ENCODE measurements at regions not wholly inside any gene's neighbourhood (a gene's known extent, or its start where the extent isn't known, plus 50 kb on each side); places are given as distances from the start of the nearest gene placed in this dataset.
A peak's percentile ranks its signal among the peaks of the same experiment; 100 is the strongest.

GRCh38 chr2:215619989-215620388 is 184.1 kb upstream of the FN1 start (continued):
- TF ChIP-seq KDM5B (CRISPR knock-in tag; IDR thresholded peaks at IDR 0.05; ENCODE audit: borderline replicate concordance) = 0 out of 2 replicates have a peak, but pooled peaks have one; percentile 25
- no peak for TF ChIP-seq ZNF746 (CRISPR knock-in tag; IDR thresholded peaks at IDR 0.05)
- TF ChIP-seq AHR (CRISPR knock-in tag; IDR thresholded peaks at IDR 0.05) = no peak
- TF ChIP-seq, protein P1, sequence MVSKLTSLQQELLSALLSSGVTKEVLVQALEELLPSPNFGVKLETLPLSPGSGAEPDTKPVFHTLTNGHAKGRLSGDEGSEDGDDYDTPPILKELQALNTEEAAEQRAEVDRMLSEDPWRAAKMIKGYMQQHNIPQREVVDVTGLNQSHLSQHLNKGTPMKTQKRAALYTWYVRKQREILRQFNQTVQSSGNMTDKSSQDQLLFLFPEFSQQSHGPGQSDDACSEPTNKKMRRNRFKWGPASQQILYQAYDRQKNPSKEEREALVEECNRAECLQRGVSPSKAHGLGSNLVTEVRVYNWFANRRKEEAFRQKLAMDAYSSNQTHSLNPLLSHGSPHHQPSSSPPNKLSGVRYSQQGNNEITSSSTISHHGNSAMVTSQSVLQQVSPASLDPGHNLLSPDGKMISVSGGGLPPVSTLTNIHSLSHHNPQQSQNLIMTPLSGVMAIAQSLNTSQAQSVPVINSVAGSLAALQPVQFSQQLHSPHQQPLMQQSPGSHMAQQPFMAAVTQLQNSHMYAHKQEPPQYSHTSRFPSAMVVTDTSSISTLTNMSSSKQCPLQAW (CRISPR knock-in tag; IDR thresholded peaks at IDR 0.05) = 0 out of 2 replicates have a peak, but pooled peaks have one; percentile 32
- TF ChIP-seq ZSCAN20 (CRISPR knock-in tag; IDR thresholded peaks at IDR 0.05; ENCODE audit: borderline replicate concordance) = no peak

DNA sequence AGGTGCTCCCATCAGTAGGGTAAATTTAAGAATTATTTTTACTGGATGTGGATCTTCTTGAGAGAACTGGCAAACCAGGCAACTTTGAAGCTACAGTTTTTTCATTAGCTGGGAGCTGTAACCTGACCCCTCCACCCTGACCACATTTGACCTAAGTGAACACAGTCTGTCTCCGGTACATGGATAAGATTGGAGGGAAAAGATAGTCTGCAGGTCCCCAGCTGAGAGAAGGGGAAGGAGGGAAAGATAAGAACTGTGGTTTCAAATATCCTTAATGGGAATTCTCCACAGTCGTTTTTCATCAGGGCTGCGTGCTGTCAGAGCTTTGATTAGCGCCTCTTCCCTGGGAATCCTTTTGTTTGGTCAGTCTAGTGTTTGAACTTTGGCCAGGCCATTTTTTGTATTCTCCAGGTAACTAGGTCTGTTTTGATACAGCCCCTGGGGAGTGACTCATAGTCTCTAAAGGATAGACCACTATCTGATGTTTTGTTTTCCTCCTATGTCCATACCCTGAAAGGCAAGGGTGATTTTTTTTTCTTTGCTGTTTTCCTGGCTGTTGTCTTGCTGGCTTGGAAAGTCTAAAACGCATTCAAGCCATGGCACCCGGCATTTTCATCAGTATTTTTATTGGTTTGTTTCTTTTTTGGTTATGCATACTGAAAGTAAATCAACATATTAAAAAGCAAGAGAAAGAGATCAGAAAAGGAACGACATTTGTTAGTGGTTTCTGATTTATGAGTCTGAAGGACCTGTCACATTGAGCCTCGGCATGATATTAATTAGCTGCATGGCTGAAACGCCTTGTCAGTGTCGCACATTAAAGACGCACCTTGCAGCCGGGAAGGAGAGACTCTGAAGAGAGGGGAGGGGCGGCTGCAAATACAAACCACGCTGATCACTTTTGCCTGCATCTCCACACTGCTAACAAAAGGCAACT is 183.4 kb upstream of the FN1 start:
- in situ Hi-C loops (cut with HindIII; ENCODE audit: extremely low pct_ligation_motif_present, low pct_unique_long_range_greater_than_20kb) = loop anchor here (5.0 kb wide), 2 partner anchors 63 to 187 kb away; no protein-coding TSS in a partner anchor
- Histone ChIP-seq H3K36me3 (replicated peaks in 1 of 2; ENCODE audit: control insufficient read depth in 1 of 2, insufficient read depth in 2 of 2, low read length in 2 of 2) (no peaks in the 10 kb centered on the region), H2AFZ (ENCODE audit: low read length) (no peak overlapping the region), H3K27me3 (ENCODE audit: control insufficient read depth in 1 of 2, insufficient read depth in 2 of 2, low read length in 2 of 2) (no peaks in the 10 kb centered on the region), H3K4me2 (ENCODE audit: low read depth, low read length) (peak overlapping the region; percentile 50), H3K27ac (ENCODE audit: extremely low read length, insufficient read depth, low read length) (peak overlapping the region; percentile 90), H3K9ac (ENCODE audit: insufficient read depth, low read depth, low read length) (peak overlapping the region; percentile 69), H3K79me2 (ENCODE audit: insufficient read depth, low read length) (no peaks in the 10 kb centered on the region), H3K4me3 (replicated peaks in 1 of 3; ENCODE audit: insufficient read depth in 1 of 3, low read depth in 2 of 3, low read length in 3 of 3) (peak overlapping the region in 1 of 3 experiments; percentile 4; a peak in 1 of 6 replicates), H4K20me1 (ENCODE audit: insufficient read depth, low read length) (no peaks in the 10 kb centered on the region), H3K4me1 (ENCODE audit: insufficient read depth, low read length) (peaks cover 91% of the 10 kb centered on the region), H3K9me3 (ENCODE audit: low read length) (no peaks in the 10 kb centered on the region)
- CTCF ChIA-PET (ENCODE audit: low intra/inter-chr PET ratio, low total read pairs) = interaction anchor here (0.7 kb wide), 1 partner anchor 258 kb away, joined by 3 read pairs; no protein-coding TSS in a partner anchor
- FAIRE-seq (peak; percentile 91), DNase-seq (ENCODE audit: low spot score) (peak; percentile 100), ATAC-seq (peak; percentile 89)
- 40% methylated on average over 14 of the region's 14 CpGs for WGBS (ENCODE audit: low lambda C conversion rate)
- intact Hi-C loops (cut with micrococcal nuclease; ENCODE audit: unreplicated experiment) = loop anchor here (1.0 to 5.0 kb wide), 9 partner anchors 62 to 302 kb away; no protein-coding TSS in a partner anchor
- POLR2A ChIA-PET = interaction anchor here (0.6 to 3.2 kb wide), 20 partner anchors 9 to 322 kb away, joined by 3 to 29 read pairs (median 4); partner anchors contain the start of gene ATIC
- no TSS peak for BruUV-seq (replicated peaks)
- TF ChIP-seq POGZ (CRISPR knock-in tag; IDR thresholded peaks at IDR 0.05) = peak; percentile 85
- TF ChIP-seq TCF12 (IDR thresholded peaks at IDR 0.05) = no peak
- TF ChIP-seq TCF12 (CRISPR knock-in tag; IDR thresholded peaks at IDR 0.05) = peak; percentile 99
- TF ChIP-seq ZNF275 (CRISPR knock-in tag; IDR thresholded peaks at IDR 0.05; ENCODE audit: borderline replicate concordance) = peak; percentile 86; the same call in 1 of the 2 replicates
- TF ChIP-seq RFX1 (IDR thresholded peaks at IDR 0.05) = peak; percentile 48; the same call in 1 of the 2 replicates
- TF ChIP-seq ZBTB7B (CRISPR knock-in tag; IDR thresholded peaks at IDR 0.05) = peak; percentile 95
- peak; percentile 80 for TF ChIP-seq HMG20B (CRISPR knock-in tag; conservative IDR thresholded peaks at IDR 0.05)
- peak; percentile 91 for TF ChIP-seq SALL1 (CRISPR knock-in tag; IDR thresholded peaks at IDR 0.05)
- peak; percentile 26; the same call in 1 of the 2 replicates for TF ChIP-seq UBTF (CRISPR knock-in tag; IDR thresholded peaks at IDR 0.05)
- TF ChIP-seq RAD21 (CRISPR knock-in tag; IDR thresholded peaks at IDR 0.05) = peak; percentile 24; the same call in 1 of the 2 replicates
- TF ChIP-seq ZNF781 (CRISPR knock-in tag; IDR thresholded peaks at IDR 0.05; ENCODE audit: borderline replicate concordance, not compliant biosample characterization) = peak; percentile 33

Data from HepG2 (cell line).